Mucosa of descending colon (tissue), 3 donors: ENCODE measurements at regions not wholly inside any gene's neighbourhood (a gene's known extent, or its start where the extent isn't known, plus 50 kb on each side); places are given as distances from the start of the nearest gene placed in this dataset.

Experiments used
- ATAC-seq: fragments of 200-7000 bp; cut with Tn5 transposase; one replicate; pipeline ENCODE4 v1.9.1; 2020; ENCODE audit warnings: mild to moderate bottlenecking, moderate library complexity
- DNase-seq, 3 donors: peaks; one replicate each; pipeline ENCODE4 v3.0.0-alpha.2; 2020
- H3K36me3 ChIP-seq: fragments of 200-600 bp; one replicate; pipeline ENCODE4 v1.8.0; 2021; ENCODE audit warnings: low read depth, mild to moderate bottlenecking
- H3K4me1 ChIP-seq: fragments of 200-600 bp; one replicate; pipeline ENCODE4 v1.8.0; 2021; ENCODE audit warnings: low read depth, mild to moderate bottlenecking
- H3K4me3 ChIP-seq: fragments of 200-600 bp; one replicate; pipeline ENCODE4 v1.8.0; 2021; ENCODE audit warnings: mild to moderate bottlenecking
- H3K9me3 ChIP-seq: fragments of 200-600 bp; one replicate; pipeline ENCODE4 v1.8.0; 2021; ENCODE audit warnings: mild to moderate bottlenecking
- intact Hi-C, 2 donors: fragments of 100-400 bp; cut with DNase I in 1 of 2; cut with micrococcal nuclease in 1 of 2; formaldehyde crosslinking; loops; one replicate each; pipeline versions ENCODE4 v1.11.0 to v1.11.1; 2022; cut with DNase I, micrococcal nuclease
- TF ChIP-seq, protein P1 (sequence below): fragments of 200-600 bp; IDR thresholded peaks from one replicate; pipeline ENCODE4 v1.8.0; 2022; ENCODE audit warnings: antibody characterized with exemption, mild to moderate bottlenecking
- donor health status: DM: no; HTN: no; CAD: no; lungs with moderate emphysema.
- donor health status: DM: no; HTN: no; CAD: no.
- donor health status: DM: no; HTN: yes; CAD: no.

- H3K36me3 ChIP-seq, result no peaks in the 10 kb centered on the region
- no peaks in the 10 kb centered on the region for H3K9me3 ChIP-seq
- ATAC-seq (no peak), DNase-seq (no peak)
- intact Hi-C loops, result no loop called here
- no peaks in the 10 kb centered on the region for H3K4me1 ChIP-seq
- H3K4me3 ChIP-seq, result no peak overlapping the region
- TF ChIP-seq, protein P1, sequence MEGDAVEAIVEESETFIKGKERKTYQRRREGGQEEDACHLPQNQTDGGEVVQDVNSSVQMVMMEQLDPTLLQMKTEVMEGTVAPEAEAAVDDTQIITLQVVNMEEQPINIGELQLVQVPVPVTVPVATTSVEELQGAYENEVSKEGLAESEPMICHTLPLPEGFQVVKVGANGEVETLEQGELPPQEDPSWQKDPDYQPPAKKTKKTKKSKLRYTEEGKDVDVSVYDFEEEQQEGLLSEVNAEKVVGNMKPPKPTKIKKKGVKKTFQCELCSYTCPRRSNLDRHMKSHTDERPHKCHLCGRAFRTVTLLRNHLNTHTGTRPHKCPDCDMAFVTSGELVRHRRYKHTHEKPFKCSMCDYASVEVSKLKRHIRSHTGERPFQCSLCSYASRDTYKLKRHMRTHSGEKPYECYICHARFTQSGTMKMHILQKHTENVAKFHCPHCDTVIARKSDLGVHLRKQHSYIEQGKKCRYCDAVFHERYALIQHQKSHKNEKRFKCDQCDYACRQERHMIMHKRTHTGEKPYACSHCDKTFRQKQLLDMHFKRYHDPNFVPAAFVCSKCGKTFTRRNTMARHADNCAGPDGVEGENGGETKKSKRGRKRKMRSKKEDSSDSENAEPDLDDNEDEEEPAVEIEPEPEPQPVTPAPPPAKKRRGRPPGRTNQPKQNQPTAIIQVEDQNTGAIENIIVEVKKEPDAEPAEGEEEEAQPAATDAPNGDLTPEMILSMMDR, result no peak
These were observed 987.1 kb upstream of the KLHL29 start for GRCh38 chr2:22397847-22398246.

DNA sequence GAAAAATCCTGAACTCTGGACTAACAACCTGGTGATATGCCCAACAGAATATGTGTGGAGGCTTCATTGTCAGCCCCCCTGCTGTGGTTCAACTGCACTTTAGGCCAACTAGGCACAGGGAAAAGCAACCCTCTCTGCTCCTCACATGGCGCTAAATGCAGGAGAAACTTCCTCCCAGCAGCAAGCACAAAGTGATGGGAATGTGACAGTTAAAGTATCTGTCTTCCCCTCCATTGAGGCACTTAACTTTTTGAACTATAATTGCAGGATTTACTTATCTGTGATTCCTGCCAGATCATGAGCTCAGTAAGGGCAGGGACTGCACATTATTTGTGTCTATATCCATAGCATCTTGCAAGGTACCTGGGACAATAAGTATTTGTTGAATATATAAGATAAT is 981.2 kb upstream of the KLHL29 start:
- no peaks in the 10 kb centered on the region for H3K4me1 ChIP-seq
- DNase-seq (no peak), ATAC-seq (no peak)
- no peak overlapping the region for H3K4me3 ChIP-seq
- H3K36me3 ChIP-seq, result no peaks in the 10 kb centered on the region
- intact Hi-C loops, result no loop called here
- no peaks in the 10 kb centered on the region for H3K9me3 ChIP-seq
- TF ChIP-seq, protein P1, result no peak

DNA sequence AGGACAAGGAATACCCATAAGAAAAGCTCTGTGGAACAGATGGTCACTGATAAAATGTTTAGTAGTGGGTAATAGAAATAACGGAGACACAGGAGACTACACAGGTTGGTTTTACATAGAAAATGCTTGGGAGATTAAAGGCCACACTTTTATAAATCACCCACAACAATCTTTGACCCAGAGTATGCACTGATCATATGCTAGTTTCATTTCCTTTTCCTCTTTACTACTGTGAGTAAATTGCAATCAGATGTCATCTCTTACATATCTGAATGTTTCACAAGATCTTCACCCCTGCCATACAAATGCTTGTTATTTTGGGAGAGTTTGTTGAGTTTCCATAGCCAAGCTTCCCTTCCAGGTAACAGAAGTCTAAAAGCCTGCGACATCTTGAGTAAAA is 978.4 kb upstream of the KLHL29 start:
- intact Hi-C loops, result no loop called here
- Histone ChIP-seq H3K36me3 (no peaks in the 10 kb centered on the region), H3K9me3 (no peaks in the 10 kb centered on the region), H3K4me1 (no peaks in the 10 kb centered on the region), H3K4me3 (no peak overlapping the region)
- DNase-seq (no peak), ATAC-seq (no peak)
- TF ChIP-seq, protein P1, result no peak

DNA sequence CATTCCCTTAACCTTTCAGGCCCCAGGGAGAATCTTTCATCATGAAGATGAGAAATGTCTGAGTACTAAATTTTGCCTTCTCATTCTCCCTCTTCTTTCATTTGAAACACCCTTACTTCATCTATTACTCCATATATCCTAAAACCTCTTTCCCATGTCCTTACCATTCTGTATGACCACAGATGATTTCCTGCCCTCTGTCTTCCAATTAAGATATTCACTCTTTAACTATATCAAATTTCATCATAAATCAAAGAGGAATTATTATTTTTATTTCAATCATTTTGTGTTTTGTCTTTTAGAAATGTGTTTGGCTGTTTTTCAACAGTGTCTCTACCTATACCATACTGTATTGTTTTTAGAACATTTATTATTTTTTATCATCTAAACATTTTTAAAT is 964.9 kb upstream of the KLHL29 start:
- TF ChIP-seq, protein P1, result no peak
- Histone ChIP-seq H3K4me3 (no peak overlapping the region), H3K9me3 (peaks cover 3% of the 10 kb centered on the region), H3K4me1 (no peaks in the 10 kb centered on the region), H3K36me3 (no peaks in the 10 kb centered on the region)
- intact Hi-C loops, result no loop called here
- DNase-seq, result no peak
- ATAC-seq, result no peak

DNA sequence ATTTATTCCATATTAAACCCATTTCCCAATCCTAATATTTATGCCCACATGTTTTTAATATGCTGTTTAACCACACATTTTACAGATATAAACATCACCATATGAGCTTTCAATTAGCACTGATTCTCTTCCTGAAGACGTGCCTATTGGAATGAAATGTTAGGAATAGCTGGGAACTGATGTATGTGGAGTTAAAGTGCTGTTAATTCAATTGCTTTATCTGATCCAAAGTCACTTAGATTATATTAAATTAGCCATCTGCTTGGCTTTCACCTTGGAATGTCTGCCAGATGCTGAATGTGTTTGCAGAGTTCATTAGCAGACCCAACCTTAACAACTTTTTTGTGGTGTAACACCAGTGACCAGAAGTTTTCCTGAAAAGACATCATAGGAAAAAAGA is 942.9 kb upstream of the KLHL29 start:
- DNase-seq (no peak), ATAC-seq (no peak)
- Histone ChIP-seq H3K9me3 (no peaks in the 10 kb centered on the region), H3K4me3 (no peak overlapping the region), H3K36me3 (no peaks in the 10 kb centered on the region), H3K4me1 (no peaks in the 10 kb centered on the region)
- intact Hi-C loops, result no loop called here
- TF ChIP-seq, protein P1, result no peak

DNA sequence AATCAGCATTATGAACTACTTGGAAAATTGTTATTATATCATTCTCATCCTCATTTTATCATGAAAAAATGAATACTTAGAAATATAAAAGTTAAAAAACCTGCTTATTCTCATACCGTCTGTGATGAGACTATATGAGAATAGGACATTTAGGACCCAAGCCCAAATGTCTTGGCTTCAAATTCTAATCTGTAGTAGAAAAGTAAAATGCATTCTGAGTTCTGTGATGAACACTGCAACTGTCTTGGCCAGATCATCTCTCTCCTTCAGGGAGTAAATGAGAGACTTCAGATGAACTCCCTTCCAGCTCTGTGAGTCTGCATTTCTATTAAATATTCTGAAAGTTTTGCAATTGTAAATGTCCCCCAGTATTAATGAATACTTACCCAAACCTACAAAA is 940.7 kb upstream of the KLHL29 start:
- TF ChIP-seq, protein P1, result no peak
- DNase-seq (no peak), ATAC-seq (no peak)
- intact Hi-C loops, result no loop called here
- Histone ChIP-seq H3K4me3 (no peak overlapping the region), H3K4me1 (no peaks in the 10 kb centered on the region), H3K9me3 (no peaks in the 10 kb centered on the region), H3K36me3 (no peaks in the 10 kb centered on the region)
